ENCODE measurements at regions not wholly inside any gene's neighbourhood (a gene's known extent, or its start where the extent isn't known, plus 50 kb on each side); places are given as distances from the start of the nearest gene placed in this dataset.

DNA sequence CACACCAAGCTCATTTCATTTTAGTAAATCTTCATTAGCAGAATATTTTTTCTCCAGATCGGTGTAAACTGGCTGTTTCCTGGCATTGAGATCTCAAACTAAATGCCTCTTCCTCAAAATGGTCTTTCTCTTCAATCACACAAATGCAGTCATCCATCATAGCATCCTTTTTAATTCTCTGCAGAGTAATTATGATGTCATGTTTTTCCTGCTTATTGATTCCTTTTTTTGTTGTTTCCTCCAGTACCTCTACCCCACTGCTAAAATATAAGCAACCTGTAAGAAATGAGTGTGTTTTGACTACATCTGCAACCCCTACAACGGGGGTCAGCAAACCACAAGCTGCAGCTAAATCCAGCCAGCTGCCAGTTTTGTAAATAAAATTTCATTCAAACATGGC is 65.6 kb upstream of the TOM1L1 start:
- no peak for TF ChIP-seq POLR2A (IDR thresholded peaks at IDR 0.05)
- TF ChIP-seq, protein P1, sequence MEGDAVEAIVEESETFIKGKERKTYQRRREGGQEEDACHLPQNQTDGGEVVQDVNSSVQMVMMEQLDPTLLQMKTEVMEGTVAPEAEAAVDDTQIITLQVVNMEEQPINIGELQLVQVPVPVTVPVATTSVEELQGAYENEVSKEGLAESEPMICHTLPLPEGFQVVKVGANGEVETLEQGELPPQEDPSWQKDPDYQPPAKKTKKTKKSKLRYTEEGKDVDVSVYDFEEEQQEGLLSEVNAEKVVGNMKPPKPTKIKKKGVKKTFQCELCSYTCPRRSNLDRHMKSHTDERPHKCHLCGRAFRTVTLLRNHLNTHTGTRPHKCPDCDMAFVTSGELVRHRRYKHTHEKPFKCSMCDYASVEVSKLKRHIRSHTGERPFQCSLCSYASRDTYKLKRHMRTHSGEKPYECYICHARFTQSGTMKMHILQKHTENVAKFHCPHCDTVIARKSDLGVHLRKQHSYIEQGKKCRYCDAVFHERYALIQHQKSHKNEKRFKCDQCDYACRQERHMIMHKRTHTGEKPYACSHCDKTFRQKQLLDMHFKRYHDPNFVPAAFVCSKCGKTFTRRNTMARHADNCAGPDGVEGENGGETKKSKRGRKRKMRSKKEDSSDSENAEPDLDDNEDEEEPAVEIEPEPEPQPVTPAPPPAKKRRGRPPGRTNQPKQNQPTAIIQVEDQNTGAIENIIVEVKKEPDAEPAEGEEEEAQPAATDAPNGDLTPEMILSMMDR (IDR thresholded peaks at IDR 0.05), result no peak

Data from uterus (tissue), 2 donors.